ENCODE measurements at regions not wholly inside any gene's neighbourhood (a gene's known extent, or its start where the extent isn't known, plus 50 kb on each side); places are given as distances from the start of the nearest gene placed in this dataset.

GRCh38 chr10:3702569-3702968 is 82.4 kb downstream of the KLF6 start:
- DNase-seq = no peak
- Mint-ChIP-seq H3K36me3 (no peaks in the 10 kb centered on the region), H3K27ac (no peak overlapping the region), H3K27me3 (peaks cover 0 to 8% (median 5%) of the 10 kb centered on the region in 3 donors), H3K4me3 (no peak overlapping the region), H3K9me3 (no peaks in the 10 kb centered on the region), H3K4me1 (peaks cover 6 to 14% (median 13%) of the 10 kb centered on the region in 3 donors)
- ATAC-seq (ENCODE audit: low read depth in 2 of 2) = no peak

DNA sequence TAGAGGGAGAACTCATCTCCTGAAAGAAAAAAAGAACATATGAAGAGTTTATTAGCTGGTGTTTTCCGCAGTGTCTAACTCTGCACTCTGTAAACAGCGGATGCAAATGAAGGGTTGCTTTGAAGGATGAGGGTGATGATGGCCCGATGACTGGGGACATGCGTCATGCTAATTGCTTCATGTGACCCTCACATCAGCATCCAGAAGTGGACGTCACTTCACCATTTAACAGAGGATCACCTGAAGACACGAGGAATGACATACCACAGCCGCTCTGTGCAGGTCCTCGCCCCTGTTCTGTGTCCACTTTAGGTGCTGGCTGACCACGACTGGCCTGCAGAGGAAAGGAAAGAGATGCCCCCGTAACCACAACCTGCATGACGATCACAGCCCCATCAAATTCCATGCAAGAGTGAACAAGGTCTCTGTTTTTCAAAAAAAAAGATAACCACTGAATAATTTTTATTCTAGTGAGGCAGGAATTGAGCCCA is 82.9 kb downstream of the KLF6 start:
- Mint-ChIP-seq H3K36me3 (no peaks in the 10 kb centered on the region), H3K27me3 (peaks cover 3 to 9% (median 8%) of the 10 kb centered on the region in 3 donors), H3K4me1 (peaks cover 6 to 14% (median 13%) of the 10 kb centered on the region in 3 donors), H3K4me3 (no peak overlapping the region), H3K9me3 (no peaks in the 10 kb centered on the region), H3K27ac (peak overlapping the region in 2 of 6 donors; percentile 19 to 80)
- no peak for ATAC-seq (ENCODE audit: low read depth in 2 of 2)
- no peak for DNase-seq

- Mint-ChIP-seq H3K27ac (peak overlapping the region in 2 of 6 donors; percentile 19 to 80), H3K36me3 (no peaks in the 10 kb centered on the region)
These were observed 83.5 kb downstream of the KLF6 start for GRCh38 chr10:3701491-3701890.

DNA sequence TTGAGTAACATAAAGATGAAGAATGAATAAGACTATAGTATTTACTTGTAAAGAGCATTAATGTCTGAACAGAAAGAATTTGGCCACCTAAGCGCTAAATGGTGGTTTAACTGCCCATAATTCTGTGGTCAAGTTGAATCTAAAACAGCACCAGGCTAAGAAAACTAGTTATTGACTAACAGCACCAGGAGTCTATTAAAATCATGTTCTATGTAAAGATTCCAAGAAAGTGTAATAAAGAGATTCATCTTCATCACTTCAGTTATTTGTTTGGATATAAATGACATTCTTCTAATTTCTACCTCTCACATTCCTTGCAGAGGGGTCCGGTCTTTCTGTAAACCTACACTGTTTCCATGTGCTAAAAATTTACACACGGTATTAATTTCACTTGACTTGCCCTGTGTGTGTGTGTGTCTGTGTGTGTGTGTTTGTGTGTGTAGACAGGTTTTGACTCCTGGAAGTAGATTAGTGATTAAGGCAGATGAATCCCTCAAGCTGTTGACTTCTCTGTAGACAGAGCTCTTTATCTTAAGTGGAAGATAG is 84.4 kb downstream of the KLF6 start:
- H3K27me3 Mint-ChIP-seq = peaks cover 6 to 9% (median 8%) of the 10 kb centered on the region in 3 donors
- ATAC-seq (ENCODE audit: low read depth in 2 of 2) (no peak), DNase-seq (no peak)
- no peak overlapping the region for H3K4me3 Mint-ChIP-seq
- H3K4me1 Mint-ChIP-seq = peaks cover 6 to 14% (median 13%) of the 10 kb centered on the region in 3 donors
- H3K27ac Mint-ChIP-seq = peak overlapping the region in 1 of 6 donors; percentile 2
- H3K36me3 Mint-ChIP-seq = no peaks in the 10 kb centered on the region
- H3K9me3 Mint-ChIP-seq = no peaks in the 10 kb centered on the region

More at GRCh38 chr10:3701491-3701890, 83.5 kb downstream of the KLF6 start:
- DNase-seq = no peak
- H3K4me3 Mint-ChIP-seq = no peak overlapping the region
- ATAC-seq (ENCODE audit: low read depth in 2 of 2) = no peak
- H3K9me3 Mint-ChIP-seq = no peaks in the 10 kb centered on the region
- peaks cover 6 to 14% (median 13%) of the 10 kb centered on the region in 3 donors for H3K4me1 Mint-ChIP-seq
- peaks cover 6 to 9% (median 8%) of the 10 kb centered on the region in 3 donors for H3K27me3 Mint-ChIP-seq

DNA sequence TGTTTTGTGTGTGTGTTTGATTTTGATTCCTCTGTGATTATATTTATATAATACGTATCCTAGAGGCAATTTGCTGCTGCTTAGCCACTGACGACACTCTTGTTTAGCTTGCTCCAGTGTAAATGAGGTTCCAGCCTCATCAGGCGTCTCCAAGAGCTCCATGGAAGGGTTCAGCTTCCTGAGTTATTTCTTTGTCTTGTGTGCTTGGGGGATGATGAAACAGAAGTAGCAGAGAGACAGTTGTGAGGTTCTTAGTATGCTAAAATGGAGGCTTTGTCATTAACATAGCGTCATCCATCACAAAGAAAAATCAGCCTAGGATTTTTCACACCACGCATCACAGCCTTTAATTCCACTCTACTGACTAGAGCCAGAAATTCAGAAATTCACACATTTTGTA is 85.1 kb downstream of the KLF6 start:
- H3K9me3 Mint-ChIP-seq = no peaks in the 10 kb centered on the region
- H3K4me3 Mint-ChIP-seq = no peak overlapping the region
- DNase-seq = no peak
- H3K27ac Mint-ChIP-seq = no peak overlapping the region
- H3K36me3 Mint-ChIP-seq = no peaks in the 10 kb centered on the region
- peaks cover 6 to 9% (median 8%) of the 10 kb centered on the region in 3 donors for H3K27me3 Mint-ChIP-seq
- no peak for ATAC-seq (ENCODE audit: low read depth in 2 of 2)
- H3K4me1 Mint-ChIP-seq = peaks cover 1 to 12% (median 8%) of the 10 kb centered on the region in 3 donors

GRCh38 chr10:3698312-3698711 is 86.7 kb downstream of the KLF6 start:
- no peak overlapping the region for H3K27ac Mint-ChIP-seq
- H3K27me3 Mint-ChIP-seq = peaks cover 3 to 9% (median 6%) of the 10 kb centered on the region in 3 donors
- H3K9me3 Mint-ChIP-seq = no peaks in the 10 kb centered on the region
- ATAC-seq (ENCODE audit: low read depth in 2 of 2) (no peak), DNase-seq (no peak)
- no peaks in the 10 kb centered on the region for H3K36me3 Mint-ChIP-seq
- no peak overlapping the region for H3K4me3 Mint-ChIP-seq
- peaks cover 0 to 4% (median 0%) of the 10 kb centered on the region in 3 donors for H3K4me1 Mint-ChIP-seq

- no peak overlapping the region for H3K27ac Mint-ChIP-seq
- no peak for DNase-seq
- no peaks in the 10 kb centered on the region for H3K36me3 Mint-ChIP-seq
- no peak for ATAC-seq (ENCODE audit: low read depth in 2 of 2)
- H3K27me3 Mint-ChIP-seq = peaks cover 3 to 9% (median 6%) of the 10 kb centered on the region in 3 donors
- no peak overlapping the region for H3K4me3 Mint-ChIP-seq
- H3K9me3 Mint-ChIP-seq = no peaks in the 10 kb centered on the region
- no peaks in the 10 kb centered on the region for H3K4me1 Mint-ChIP-seq
These were observed 91.3 kb downstream of the KLF6 start for GRCh38 chr10:3693698-3694080.

DNA sequence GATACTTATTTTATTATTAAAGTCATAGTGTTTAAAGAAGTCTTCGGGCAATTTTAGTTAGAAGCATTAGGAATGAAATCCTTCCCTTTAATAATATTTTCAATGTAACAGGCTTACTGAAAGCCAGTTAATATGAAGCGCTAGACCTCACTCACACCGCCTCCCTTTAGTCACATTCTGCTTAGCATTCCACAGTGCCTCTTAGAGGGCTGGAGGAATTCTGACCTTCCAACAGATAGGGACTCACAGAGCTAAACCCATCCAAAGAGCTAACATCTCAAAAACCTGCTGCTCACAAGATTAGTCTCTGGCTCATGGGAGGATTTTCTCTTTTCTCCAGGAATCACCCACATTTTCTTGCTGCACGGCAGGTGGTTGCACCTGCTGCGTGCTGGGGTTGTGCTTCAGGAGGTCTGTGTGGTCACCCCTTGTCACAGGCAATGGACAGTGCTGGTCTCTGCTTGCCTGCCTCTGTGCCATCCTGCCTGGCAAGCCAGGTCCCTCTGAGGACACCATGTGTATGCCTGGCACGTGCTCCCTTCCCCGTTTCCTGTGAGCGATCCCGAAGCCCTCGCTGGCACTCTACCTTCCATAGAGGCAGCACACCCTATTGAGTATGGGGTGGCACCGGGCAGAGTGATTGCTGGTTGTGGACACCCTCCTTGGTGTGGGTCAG is 91.8 kb downstream of the KLF6 start:
- Mint-ChIP-seq H3K36me3 (no peaks in the 10 kb centered on the region), H3K4me1 (no peaks in the 10 kb centered on the region), H3K27me3 (peaks cover 2 to 9% (median 6%) of the 10 kb centered on the region in 3 donors), H3K4me3 (no peak overlapping the region), H3K9me3 (no peaks in the 10 kb centered on the region), H3K27ac (no peak overlapping the region)
- ATAC-seq (ENCODE audit: low read depth in 2 of 2) (no peak), DNase-seq (no peak)

DNA sequence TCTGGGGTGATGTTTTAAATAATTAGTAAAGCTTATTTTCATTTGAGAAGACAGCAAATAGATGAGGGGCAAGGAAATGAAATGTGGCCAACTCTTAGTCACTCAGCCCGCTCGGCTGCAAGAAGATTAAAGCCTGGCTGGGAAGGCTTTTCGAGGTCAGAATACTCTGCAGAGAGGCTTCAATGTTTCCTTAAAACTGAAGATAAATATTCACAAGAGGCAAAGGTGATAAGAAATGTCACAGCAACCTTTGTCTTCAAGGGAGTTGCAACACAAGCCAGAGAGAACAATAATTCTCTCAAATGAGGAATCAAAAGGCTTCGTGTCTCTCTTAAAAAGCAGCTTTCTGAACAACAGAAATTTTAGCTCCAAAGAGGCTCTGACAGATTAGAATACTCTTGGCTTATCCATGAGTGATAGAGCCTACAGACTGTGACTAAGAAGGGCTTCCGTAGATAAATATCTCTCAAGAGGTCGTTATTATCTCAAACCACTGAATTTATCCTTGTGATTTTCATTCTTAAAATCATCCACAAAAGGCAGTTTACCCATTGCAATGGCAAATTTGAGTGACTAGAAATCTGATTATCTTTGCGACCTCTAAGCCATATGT is 92.5 kb downstream of the KLF6 start:
- Mint-ChIP-seq H3K9me3 (no peaks in the 10 kb centered on the region), H3K27me3 (peaks cover 0 to 6% (median 3%) of the 10 kb centered on the region in 3 donors), H3K4me1 (peaks cover 0 to under 1% (median 0%) of the 10 kb centered on the region in 3 donors), H3K4me3 (no peak overlapping the region), H3K36me3 (no peaks in the 10 kb centered on the region), H3K27ac (peak overlapping the region in 1 of 6 donors; percentile 66)
- ATAC-seq (ENCODE audit: low read depth in 2 of 2) = no peak
- no peak for DNase-seq

GRCh38 chr10:3691482-3691881 is 93.5 kb downstream of the KLF6 start:
- Mint-ChIP-seq H3K27ac (peak overlapping the region in 1 of 6 donors; percentile 32), H3K4me3 (no peak overlapping the region), H3K36me3 (no peaks in the 10 kb centered on the region), H3K27me3 (no peaks in the 10 kb centered on the region), H3K9me3 (no peaks in the 10 kb centered on the region), H3K4me1 (peaks cover 0 to 4% (median 0%) of the 10 kb centered on the region in 3 donors)
- ATAC-seq (ENCODE audit: low read depth in 2 of 2) = no peak
- DNase-seq = no peak

DNA sequence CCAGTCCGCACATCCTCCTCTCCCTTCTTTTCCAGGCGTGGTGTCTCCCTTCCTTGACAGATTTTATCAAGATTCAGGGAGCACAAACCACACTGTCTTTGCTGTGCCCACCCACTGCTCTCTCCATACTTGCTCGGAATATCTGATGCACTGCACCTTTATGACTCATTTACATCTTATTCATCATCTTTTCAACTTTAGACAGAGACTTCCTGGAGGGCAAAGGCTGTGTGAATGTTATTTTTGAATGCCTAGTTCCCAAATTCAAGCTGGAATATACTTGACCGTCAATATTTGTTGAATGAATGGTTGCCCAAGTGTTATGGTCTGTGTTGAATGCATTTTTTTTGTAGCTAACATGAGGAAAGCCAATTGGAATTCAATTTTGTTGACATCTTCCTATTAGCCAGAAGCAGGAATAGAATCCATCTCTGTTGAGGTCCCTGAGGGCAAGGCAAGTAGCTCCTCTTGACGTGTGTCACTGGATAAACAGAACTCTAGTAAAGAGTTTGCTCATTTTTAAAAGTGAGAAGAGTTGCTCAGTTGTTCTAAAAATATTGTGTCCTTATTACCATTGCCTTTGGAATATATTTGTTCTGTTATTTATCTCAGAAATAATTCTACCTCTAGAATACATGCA is 95.0 kb downstream of the KLF6 start:
- ATAC-seq (ENCODE audit: low read depth in 2 of 2) (no peak), DNase-seq (no peak)
- H3K27ac Mint-ChIP-seq = no peak overlapping the region
- H3K27me3 Mint-ChIP-seq = no peaks in the 10 kb centered on the region
- H3K36me3 Mint-ChIP-seq = no peaks in the 10 kb centered on the region
- peaks cover 0 to 4% (median 0%) of the 10 kb centered on the region in 3 donors for H3K4me1 Mint-ChIP-seq
- no peak overlapping the region for H3K4me3 Mint-ChIP-seq
- H3K9me3 Mint-ChIP-seq = no peaks in the 10 kb centered on the region

DNA sequence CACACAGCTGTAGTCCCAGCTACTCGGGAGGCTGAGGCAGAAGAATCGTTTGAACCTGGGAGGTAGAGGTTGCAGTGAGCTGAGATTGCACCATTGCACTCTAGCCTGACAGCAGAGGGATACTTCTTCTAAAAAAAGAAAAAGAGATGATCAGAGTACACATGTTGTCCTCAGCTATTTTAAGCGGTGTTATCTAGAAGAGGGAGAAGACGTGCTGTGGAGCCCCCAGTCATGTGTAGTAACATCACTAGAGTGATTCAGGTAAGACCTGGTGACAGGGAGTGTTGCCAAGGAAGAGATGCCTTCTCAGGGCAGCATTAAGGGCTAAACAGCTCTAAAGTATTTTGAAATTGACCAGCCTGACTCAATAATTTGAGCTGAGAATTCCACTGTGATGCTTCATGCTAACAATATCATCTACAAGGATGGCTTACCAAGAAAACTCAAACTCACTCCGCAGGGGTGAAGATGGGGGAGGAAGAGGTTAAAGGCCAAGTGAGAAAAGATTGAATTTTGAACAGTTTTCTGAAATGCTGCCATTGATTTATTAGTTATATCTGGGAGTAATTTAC is 97.4 kb downstream of the KLF6 start:
- Mint-ChIP-seq H3K27ac (no peak overlapping the region), H3K36me3 (no peaks in the 10 kb centered on the region), H3K9me3 (no peaks in the 10 kb centered on the region), H3K4me3 (no peak overlapping the region), H3K4me1 (peaks cover 0 to 4% (median 0%) of the 10 kb centered on the region in 3 donors), H3K27me3 (no peaks in the 10 kb centered on the region)
- no peak for ATAC-seq (ENCODE audit: low read depth in 2 of 2)
- DNase-seq = no peak

DNA sequence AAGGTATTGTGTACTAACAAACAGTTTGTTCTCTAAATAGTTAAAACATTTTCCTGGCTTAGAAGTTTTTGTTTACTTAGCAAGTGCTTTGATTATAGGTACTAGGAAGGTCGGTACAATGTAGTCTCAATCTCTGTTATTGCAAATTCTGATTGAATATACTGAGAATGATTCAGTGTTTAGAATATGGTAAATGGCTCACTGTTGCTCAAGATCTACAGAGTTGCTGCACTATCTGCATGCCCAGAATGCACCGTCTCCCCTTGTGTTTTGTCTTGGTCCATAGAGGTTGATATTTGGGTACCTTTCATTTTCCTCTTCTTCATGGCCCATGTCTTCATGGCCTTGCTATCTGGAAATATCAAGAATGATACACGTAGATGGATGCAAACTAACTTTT is 99.6 kb downstream of the KLF6 start:
- Mint-ChIP-seq H3K9me3 (no peaks in the 10 kb centered on the region), H3K36me3 (no peaks in the 10 kb centered on the region), H3K27me3 (no peaks in the 10 kb centered on the region), H3K4me1 (peaks cover 0 to 4% (median 0%) of the 10 kb centered on the region in 3 donors), H3K4me3 (no peak overlapping the region), H3K27ac (no peak overlapping the region)
- no peak for DNase-seq
- ATAC-seq (ENCODE audit: low read depth in 2 of 2) = no peak
